HG03460 (cell line): ENCODE measurements at regions not wholly inside any gene's neighbourhood (a gene's known extent, or its start where the extent isn't known, plus 50 kb on each side); places are given as distances from the start of the nearest gene placed in this dataset.
"Not testable (repeated sequence)": the region's sequence is repeated elsewhere in the genome, so short reads cannot be mapped to it uniquely, and the experiment has no call there.

Experiments used
- ATAC-seq: cut with Tn5 transposase; IDR thresholded peaks from one replicate; pipeline ENCODE4 v1.9.1; 2021; ENCODE audit not compliant: unreplicated experiment

DNA sequence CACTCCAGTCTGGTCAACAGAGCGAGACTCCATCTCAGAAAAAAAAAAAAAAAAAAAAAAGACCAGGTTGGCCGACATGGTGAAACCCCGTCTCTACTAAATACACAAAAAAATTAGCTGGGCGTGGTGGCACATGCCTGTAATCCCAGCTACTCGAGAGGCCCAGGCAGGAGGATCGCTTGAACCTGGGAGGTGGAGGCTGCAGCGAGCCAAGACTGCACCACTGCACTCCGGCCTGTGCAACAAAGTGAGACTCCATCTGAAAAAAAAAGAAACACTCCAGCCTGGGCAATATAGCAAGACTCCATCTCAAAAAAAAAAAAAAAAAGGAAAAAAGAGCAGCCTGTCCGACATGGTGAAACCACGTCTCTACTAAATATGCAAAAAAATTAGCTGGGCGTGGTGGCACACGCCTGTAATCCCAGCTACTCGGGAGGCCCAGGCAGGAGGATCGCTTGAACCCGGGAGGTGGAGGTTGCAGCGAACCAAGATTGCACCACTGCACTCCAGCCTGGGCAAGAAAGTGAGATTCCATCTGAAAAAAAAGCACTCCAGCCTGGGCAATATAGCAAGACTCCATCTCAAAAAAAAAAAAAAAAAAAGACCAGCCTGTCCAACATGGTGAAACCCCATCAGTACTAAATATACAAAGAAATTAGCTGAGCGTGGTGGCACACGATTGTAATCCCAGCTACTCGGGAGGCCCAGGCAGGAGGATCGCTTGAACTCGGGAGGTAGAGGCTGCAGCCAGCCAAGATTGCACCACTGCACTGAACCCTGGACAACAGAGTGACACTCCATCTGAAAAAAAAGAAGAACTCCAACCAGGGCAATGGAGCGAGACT lies 343.3 kb upstream of the PLGLB2 start:
- not testable (repeated sequence) for ATAC-seq

DNA sequence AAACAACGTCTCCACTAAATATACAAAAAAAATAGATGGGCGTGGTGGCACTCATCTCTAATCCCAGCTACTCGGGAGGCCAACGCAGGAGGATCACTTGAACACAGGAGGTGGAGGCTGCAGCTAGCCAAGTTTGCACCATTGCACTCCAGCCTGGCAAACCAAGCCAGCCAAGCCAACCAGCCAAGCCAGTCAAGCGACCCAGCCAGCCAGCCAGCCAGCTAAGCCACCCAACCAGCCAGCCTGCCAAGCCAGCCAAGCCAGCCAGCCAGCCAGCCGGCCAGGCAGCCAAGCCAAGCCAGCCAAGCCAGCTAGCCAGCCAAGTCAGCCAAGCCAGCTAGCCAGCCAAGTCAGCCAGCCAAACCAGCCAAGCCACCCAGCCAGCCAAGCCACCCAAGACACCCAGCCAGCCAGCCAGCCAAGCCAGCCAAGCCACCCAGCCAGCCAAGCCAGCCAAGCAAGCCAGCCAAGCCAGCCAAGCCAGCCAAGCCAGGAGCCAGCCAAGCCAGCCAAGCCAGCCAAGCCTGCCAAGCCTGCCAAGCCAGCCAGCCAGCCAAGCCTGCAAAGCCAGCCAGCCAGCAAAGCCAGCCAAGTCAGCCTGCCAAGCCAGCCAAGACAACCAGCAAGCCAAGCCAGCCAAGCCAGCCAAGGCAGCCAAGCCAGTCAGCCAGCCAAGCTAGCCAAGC lies 342.2 kb upstream of the PLGLB2 start:
- not testable (repeated sequence) for ATAC-seq

DNA sequence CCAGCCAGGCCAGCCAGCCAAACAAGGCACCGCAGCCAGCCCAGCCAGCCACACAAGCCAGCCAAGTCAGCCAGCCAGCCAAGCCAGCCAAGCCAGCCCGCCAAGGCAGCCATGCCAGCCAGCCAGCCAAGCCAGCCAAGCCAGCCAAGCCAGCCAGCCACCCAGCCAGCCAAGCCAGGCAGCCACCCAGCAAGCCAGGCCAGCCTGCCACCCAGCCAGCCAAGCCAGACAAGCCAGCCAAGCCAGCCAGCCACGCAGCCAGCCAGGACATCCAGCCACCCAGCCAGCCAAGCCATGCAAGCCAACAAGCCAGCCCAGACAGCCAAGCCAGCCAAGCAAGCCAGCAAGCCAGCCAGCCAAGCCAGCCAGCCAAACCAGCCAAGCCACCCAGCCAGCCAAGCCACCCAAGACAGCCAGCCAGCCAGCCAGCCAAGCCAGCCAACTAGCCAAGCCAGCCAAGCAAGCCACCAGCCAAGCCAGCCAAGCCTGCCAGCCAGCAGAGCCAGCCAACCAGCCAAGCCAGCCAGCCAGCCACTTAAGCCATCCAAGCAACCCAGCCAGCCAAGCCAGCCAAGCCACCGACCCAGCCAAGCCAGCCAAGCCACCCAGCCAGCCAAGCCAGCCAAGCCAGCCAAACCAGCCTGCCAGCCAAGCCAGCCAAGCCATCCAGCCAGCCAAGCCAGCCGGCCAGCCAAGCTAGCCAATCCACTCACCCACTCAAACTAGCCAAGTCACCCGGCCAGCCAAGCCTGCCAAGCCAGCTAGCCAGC lies 341.3 kb upstream of the PLGLB2 start:
- ATAC-seq = not testable (repeated sequence)

DNA sequence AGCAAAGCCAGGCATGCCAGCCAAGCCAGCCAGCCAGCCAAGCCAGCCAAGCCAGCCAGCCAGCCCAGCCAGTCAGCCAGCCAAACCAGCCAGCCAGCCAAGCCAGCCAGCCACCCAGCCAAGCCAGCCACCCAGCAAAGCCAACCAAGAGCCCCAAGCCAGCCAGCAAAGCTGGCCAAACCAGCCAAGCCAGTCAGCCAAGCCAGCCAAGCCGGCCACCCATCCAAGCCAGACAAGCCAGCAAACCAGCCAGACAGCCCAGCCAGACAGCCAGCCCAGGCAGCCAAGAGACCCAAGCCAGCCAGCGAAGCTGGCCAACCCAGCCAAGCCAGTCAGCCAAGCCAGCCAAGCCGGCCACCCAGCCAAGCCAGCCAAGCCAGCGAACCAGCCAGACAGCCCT lies 338.3 kb upstream of the PLGLB2 start:
- ATAC-seq = not testable (repeated sequence)

DNA sequence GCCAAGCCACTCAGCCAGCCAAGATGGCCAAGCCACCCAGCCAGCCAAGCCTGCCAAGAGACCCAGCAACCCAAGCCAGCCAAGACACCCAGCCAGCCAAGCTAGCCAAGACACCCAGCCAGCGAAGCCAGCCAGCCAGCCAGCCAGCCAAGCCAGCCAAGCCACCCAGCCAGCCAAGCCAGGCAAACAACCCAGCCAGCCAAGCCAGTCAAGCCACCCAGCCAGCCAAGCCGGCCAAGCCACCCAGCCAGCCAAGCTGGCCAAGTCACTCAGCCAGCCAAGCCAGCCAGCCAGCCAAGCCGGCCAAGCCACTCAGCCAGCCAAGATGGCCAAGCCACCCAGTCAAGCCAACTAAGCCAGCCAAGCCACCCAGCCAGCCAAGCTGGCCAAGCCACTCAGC lies 337.5 kb upstream of the PLGLB2 start:
- not testable (repeated sequence) for ATAC-seq

DNA sequence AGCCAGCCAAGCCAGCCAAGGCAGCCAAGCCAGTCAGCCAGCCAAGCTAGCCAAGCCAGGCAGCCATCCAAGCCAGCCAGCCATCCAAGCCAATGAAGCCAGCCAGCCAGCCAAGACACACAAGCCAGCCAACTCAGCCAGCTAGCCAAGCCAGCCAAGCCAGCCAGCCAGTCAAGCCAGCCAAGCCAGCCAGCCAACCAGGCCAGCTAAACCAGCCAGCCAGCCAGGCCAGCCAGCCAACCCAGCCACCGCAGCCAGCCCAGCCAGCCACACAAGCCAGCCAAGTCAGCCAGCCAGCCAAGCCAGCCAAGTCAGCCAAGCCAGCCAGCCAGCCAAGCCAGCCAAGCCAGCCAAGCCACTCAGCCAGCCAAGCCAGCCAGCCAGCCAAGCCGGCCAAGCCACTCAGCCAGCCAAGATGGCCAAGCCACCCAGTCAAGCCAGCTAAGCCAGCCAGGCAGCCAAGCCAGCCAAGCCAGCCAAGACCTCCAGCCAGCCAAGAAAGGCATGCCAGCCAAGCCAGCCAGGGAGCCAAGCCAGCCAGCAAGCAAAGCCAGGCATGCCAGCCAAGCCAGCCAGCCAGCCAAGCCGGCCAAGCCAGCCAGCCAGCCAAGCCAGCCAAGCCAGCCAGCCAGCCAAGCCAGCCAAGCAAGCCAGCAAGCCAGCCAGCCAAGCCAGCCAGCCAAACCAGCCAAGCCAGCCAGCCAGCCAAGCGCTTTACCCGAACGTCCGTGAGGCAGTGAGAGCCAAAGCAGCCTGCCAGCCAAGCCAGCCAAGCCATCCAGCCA lies 335.7 kb upstream of the PLGLB2 start:
- ATAC-seq = not testable (repeated sequence)

DNA sequence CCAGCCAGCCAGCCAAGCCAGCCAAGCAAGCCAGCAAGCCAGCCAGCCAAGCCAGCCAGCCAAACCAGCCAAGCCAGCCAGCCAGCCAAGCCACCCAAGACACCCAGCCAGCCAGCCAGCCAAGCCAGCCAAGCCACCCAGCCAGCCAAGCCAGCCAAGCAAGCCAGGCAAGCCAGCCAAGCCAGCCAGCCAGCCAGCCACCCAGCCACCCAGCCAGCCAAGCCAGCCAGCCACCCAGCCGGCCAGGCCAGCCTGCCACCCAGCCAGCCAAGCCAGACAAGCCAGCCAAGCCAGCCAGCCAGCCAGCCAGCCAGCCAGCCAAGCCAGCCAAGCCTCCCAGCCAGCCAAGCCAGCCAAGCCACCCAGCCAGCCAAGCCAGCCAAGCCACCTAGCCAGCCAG lies 333.6 kb upstream of the PLGLB2 start:
- not testable (repeated sequence) for ATAC-seq

DNA sequence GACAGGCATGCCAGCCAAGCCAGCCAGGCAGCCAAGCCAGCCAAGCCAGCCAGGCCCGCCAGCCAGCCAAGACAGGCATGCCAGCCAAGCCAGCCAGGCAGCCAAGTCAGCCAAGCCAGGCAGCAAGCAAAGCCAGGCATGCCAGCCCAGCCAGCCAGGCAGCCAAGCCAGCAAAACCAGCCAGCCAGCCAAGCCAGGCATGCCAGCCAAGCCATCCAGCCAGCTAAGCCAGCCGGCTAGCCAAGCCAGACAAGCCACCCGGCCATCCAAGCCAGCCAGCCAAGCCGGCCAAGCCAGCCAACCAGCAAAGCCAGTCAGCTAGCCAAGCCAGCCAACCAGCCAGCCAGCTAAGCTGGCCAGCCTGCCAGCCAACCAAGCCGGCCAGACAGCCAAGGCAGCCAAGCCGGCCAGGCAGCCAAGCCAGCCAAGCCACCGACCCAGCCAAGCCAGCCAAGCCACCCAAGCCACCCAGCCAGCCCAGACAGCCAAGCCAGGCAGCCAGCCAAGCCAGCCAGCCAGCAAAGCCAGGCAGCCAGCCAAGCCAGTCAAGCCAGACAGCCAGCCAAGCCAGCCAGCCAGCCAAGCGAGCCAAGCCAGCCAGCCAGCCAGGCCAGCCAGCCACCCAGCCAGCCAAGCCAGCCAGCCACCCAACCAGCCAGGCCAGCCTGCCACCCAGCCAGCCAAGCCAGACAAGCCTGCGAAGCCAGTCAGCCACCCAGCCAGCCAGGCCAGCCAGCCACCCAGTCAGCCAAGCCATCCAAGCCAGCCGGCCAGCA lies 332.9 kb upstream of the PLGLB2 start:
- ATAC-seq = not testable (repeated sequence)

DNA sequence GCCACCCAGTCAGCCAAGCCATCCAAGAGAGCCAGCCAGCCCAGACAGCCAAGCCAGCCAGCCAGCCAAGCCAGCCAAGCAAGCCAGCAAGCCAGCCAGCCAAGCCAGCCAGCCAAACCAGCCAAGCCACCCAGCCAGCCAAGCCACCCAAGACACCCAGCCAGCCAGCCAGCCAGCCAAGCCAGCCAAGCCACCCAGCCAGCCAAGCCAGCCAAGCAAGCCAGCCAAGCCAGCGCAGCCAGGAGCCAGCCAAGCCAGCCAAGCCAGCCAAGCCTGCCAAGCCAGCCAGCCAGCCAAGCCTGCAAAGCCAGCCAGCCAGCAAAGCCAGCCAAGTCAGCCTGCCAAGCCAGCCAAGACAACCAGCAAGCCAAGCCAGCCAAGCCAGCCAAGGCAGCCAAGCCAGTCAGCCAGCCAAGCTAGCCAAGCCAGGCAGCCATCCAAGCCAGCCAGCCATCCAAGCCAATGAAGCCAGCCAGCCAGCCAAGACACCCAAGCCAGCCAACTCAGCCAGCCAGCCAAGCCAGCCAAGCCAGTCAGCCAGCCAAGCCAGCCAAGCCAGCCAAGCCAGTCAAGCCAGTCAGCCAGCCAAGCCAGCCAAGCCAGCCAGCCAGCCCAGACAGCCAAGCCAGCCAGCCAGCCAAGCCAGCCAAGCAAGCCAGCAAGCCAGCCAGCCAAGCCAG lies 332.2 kb upstream of the PLGLB2 start:
- ATAC-seq = not testable (repeated sequence)

DNA sequence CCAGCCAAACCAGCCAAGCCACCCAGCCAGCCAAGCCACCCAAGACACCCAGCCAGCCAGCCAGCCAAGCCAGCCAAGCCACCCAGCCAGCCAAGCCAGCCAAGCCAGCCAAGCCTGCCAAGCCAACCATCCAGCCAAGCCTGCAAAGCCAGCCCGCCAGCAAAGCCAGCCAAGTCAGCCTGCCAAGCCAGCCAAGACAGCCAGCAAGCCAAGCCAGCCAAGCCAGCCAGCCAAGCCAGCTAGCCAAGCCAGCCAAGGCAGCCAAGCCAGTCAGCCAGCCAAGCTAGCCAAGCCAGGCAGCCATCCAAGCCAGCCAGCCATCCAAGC lies 331.7 kb upstream of the PLGLB2 start:
- not testable (repeated sequence) for ATAC-seq

DNA sequence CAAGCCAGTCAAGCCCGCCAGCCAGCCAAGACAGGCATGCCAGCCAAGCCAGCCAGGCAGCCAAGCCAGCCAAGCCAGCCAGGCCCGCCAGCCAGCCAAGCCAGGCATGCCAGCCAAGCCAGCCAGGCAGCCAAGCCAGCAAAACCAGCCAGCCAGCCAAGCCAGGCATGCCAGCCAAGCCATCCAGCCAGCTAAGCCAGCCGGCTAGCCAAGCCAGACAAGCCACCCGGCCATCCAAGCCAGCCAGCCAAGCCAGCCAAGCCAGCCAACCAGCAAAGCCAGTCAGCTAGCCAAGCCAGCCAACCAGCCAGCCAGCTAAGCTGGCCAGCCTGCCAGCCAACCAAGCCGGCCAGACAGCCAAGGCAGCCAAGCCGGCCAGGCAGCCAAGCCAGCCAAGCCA lies 330.7 kb upstream of the PLGLB2 start:
- ATAC-seq = not testable (repeated sequence)

DNA sequence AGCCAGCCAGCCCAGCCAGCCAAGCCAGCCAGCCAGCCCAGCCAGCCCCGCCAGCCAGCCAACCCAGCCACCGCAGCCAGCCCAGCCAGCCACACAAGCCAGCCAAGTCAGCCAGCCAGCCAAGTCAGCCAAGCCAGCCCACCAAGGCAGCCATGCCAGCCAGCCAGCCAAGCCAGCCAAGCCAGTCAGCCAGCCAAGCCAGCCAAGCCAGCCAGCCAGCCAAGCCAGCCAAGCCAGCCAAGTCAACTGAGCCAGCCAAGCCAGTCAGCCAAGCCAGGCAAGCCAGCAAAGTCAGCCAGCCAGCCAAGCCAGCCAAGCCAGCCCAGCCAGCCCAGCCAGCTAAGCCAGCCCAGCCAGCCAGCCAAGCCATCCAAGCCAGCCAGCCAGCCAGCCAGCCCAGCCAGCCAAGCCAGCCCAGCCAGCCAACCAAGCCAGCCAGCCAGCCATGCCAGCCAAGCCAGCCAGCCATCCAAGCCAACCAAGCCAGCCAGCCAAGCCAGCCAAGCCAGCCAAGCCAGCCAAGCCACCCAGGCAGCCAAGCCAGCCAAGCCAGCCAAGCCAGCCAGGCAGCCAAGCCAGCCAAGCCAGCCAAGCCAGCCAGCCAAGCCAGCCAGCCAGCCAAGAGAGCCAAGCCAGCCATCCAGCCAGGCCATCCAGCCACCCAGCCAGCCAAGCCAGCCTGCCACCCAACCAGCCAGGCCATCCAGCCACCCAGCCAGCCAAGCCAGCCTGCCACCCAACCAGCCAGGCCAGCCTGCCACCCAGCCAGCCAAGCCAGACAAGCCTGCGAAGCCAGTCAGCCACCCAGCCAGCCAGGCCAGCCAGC lies 329.9 kb upstream of the PLGLB2 start:
- not testable (repeated sequence) for ATAC-seq

DNA sequence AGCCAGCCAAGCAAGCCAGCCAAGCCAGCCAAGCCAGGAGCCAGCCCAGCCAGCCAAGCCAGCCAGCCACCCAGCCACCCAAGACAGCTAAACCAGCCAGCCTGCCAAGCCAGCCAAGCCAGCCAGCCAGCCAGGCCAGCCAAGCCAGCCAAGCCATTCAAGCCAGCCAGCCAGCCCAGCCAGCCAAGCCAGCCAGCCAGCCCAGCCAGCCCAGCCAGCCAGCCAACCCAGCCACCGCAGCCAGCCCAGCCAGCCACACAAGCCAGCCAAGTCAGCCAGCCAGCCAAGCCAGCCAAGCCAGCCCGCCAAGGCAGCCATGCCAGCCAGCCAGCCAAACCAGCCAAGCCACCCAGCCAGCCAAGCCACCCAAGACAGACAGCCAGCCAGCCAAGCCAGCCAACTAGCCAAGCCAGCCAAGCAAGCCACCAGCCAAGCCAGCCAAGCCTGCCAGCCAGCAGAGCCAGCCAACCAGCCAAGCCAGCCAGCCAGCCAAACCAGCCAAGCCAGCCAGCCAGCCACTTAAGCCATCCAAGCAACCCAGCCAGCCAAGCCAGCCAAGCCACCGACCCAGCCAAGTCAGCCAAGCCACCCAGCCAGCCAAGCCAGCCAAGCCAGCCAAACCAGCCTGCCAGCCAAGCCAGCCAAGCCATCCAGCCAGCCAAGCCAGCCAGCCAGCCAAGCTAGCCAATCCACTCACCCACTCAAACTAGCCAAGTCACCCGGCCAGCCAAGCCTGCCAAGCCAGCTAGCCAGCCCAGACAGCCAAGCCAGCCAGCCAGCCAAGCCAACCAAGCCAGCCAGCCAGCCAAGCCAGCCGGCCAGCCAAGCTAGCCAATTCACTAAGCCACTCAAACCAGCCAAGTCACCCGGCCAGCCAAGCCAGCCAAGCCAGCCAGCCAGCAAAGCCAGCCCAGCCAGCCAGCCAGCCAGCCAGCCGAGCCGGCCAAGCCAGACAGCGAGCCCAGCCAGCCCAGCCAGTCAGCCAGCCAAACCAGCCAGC lies 328.8 kb upstream of the PLGLB2 start:
- not testable (repeated sequence) for ATAC-seq

DNA sequence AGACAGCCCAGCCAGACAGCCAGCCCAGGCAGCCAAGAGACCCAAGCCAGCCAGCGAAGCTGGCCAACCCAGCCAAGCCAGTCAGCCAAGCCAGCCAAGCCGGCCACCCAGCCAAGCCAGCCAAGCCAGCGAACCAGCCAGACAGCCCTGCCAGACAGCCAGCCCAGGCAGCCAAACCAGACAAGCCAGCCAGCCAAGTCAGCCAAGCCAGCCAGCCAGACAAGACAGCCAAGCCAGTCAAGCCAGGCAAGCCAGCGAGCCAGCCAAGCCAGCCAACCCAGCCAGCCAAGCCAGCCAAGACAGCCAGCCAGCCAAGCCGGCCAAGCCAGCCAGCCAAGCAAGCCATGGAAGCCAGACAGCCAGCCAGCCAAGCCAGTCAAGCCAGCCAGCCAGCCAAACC lies 327.9 kb upstream of the PLGLB2 start:
- ATAC-seq = not testable (repeated sequence)

DNA sequence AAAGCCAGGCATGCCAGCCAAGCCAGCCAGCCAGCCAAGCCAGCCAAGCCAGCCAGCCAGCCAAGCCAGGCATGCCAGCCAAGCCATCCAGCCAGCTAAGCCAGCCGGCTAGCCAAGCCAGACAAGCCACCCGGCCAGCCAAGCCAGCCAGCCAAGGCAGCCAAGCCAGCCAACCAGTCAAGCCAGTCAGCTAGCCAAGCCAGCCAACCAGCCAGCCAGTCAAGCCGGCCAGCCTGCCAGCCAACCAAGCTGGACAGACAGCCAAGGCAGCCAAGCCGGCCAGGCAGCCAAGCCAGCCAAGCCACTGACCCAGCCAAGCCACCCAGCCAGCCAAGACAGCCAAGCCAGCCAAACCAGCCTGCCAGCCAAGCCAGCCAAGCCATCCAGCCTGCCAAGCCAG lies 326.9 kb upstream of the PLGLB2 start:
- ATAC-seq = not testable (repeated sequence)

DNA sequence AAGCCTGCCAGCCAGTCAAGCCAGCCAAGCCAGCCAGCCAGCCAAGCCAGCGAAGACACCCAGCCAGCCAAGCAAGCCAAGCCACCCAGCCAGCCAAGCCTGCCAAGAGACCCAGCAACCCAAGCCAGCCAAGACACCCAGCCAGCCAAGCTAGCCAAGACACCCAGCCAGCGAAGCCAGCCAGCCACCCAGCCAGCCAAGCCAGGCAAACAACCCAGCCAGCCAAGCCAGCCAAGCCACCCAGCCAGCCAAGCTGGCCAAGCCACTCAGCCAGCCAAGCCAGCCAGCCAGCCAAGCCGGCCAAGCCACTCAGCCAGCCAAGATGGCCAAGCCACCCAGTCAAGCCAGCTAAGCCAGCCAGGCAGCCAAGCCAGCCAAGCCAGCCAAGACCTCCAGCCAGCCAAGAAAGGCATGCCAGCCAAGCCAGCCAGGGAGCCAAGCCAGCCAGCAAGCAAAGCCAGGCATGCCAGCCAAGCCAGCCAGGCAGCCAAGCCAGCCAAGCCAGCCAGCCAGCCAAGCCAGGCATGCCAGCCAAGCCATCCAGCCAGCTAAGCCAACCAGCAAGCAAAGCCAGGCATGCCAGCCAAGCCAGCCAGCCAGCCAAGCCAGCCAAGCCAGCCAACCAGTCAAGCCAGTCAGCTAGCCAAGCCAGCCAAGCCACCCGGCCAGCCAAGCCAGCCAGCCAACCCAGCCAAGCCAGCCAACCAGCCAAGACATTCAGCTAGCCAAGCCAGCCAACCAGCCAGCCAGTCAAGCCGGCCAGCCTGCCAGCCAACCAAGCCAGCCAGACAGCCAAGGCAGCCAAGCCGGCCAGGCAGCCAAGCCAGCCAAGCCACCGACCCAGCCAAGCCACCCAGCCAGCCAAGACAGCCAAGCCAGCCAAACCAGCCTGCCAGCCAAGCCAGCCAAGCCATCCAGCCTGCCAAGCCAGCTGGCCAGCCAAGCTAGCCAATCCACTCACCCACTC lies 323.8 kb upstream of the PLGLB2 start:
- ATAC-seq = not testable (repeated sequence)
